ENCODE measurements at regions not wholly inside any gene's neighbourhood (a gene's known extent, or its start where the extent isn't known, plus 50 kb on each side); places are given as distances from the start of the nearest gene placed in this dataset.

DNA sequence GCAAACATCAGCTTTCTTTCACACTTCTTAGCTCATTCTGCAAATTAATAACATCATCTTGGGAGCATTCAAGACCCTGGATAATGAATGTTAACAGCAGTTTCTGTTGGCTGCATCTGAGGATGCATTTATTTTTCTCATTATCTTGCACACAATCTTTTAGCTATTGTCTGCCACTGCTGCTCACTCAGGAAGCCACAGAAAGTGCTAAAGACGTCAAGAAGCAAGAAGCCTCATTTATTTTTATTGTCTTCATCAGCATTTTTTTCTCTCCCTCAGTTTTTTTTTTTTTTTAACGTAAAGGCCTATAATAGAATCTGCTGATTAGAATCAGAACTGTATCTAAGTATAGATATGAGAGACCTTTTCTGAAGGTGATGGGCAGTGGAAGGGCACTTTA is 1339.4 kb downstream of the FAM181B start:
- TF ChIP-seq, protein P1, sequence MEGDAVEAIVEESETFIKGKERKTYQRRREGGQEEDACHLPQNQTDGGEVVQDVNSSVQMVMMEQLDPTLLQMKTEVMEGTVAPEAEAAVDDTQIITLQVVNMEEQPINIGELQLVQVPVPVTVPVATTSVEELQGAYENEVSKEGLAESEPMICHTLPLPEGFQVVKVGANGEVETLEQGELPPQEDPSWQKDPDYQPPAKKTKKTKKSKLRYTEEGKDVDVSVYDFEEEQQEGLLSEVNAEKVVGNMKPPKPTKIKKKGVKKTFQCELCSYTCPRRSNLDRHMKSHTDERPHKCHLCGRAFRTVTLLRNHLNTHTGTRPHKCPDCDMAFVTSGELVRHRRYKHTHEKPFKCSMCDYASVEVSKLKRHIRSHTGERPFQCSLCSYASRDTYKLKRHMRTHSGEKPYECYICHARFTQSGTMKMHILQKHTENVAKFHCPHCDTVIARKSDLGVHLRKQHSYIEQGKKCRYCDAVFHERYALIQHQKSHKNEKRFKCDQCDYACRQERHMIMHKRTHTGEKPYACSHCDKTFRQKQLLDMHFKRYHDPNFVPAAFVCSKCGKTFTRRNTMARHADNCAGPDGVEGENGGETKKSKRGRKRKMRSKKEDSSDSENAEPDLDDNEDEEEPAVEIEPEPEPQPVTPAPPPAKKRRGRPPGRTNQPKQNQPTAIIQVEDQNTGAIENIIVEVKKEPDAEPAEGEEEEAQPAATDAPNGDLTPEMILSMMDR (conservative IDR thresholded peaks at IDR 0.05; ENCODE audit: low read length): no peak
- TF ChIP-seq EZH2phosphoT487 (IDR thresholded peaks at IDR 0.05; ENCODE audit: borderline replicate concordance, low read depth, low read length): no peak
